SU-DHL-6 (cell line): ENCODE measurements at regions not wholly inside any gene's neighbourhood (a gene's known extent, or its start where the extent isn't known, plus 50 kb on each side); places are given as distances from the start of the nearest gene placed in this dataset.

ENCODE experiments used
- H2AFZ ChIP-seq: fragments of 200-600 bp; sonication (generic); 2 replicates; pipeline ENCODE4 v1.6.1; 2014; ENCODE audit warnings: low read depth, mild to moderate bottlenecking, moderate library complexity, mixed read lengths, antibody characterized with exemption, low read length; ENCODE audit not compliant: severe bottlenecking
- H3F3A ChIP-seq: fragments of 200-600 bp; shearing (Covaris generic); 2 replicates; pipeline ENCODE4 v1.6.0; 2016; ENCODE audit warnings: antibody characterized with exemption, mild to moderate bottlenecking; ENCODE audit not compliant: insufficient read depth
- H3K27ac ChIP-seq: fragments of 200-600 bp; sonication (generic); 2 replicates; pipeline ENCODE4 v1.5.1; 2016; ENCODE audit warnings: low read depth, mild to moderate bottlenecking, low read length, moderate library complexity, mixed read lengths
- H3K27me3 ChIP-seq: fragments of 200-600 bp; sonication (generic), shearing (Covaris generic); 2 replicates; pipeline ENCODE4 v1.6.0; 2014; ENCODE audit warnings: mild to moderate bottlenecking, low read length
- H3K36me3 ChIP-seq: fragments of 200-600 bp; sonication (generic); 2 replicates; pipeline ENCODE4 v1.6.1; 2014; ENCODE audit warnings: mild to moderate bottlenecking, low read length, mixed read lengths
- H3K4me2 ChIP-seq: fragments of 300-600, 200-600 bp; shearing (Covaris generic), sonication (generic); 2 replicates; pipeline ENCODE4 v1.6.0; 2014; ENCODE audit warnings: low read length, low read depth, mild to moderate bottlenecking; ENCODE audit not compliant: poor library complexity, severe bottlenecking
- H3K4me3 ChIP-seq: fragments of 200-600 bp; sonication (generic); 2 replicates; pipeline ENCODE4 v1.5.1; 2014; ENCODE audit warnings: antibody characterized with exemption, low read length, mild to moderate bottlenecking, mixed read lengths; ENCODE audit not compliant: insufficient read depth, poor library complexity, severe bottlenecking
- H3K79me2 ChIP-seq: fragments of 200-600 bp; sonication (generic); 2 replicates; pipeline ENCODE4 v1.6.1; 2014; ENCODE audit warnings: mild to moderate bottlenecking, low read length, moderate library complexity; ENCODE audit not compliant: insufficient read depth
- H3K9ac ChIP-seq: fragments of 200-600 bp; sonication (generic); 2 replicates; pipeline ENCODE4 v1.7.0; 2014; ENCODE audit warnings: mild to moderate bottlenecking, low read length
- H3K9me2 ChIP-seq: fragments of 200-600 bp; sonication (generic); replicated peaks from 2 replicates; pipeline ENCODE4 v1.6.1; 2014; ENCODE audit warnings: low read length; ENCODE audit not compliant: insufficient read depth
- H3K9me3 ChIP-seq: fragments of 200-600 bp; sonication (generic); 2 replicates; pipeline ENCODE4 v1.6.1; 2014; ENCODE audit warnings: low read length, mixed read lengths; ENCODE audit not compliant: insufficient read depth
- H4K20me1 ChIP-seq: fragments of 200-600 bp; sonication (generic); 2 replicates; pipeline ENCODE4 v1.6.1; 2014; ENCODE audit warnings: low read depth, mild to moderate bottlenecking, antibody characterized with exemption, low read length, moderate library complexity, mixed read lengths
- EZH2phosphoT487 ChIP-seq: fragments of 200-600 bp; sonication (generic), shearing (Covaris generic); conservative IDR thresholded peaks from 2 replicates; pipeline ENCODE4 v1.6.1; 2018; ENCODE audit warnings: mild to moderate bottlenecking, antibody characterized with exemption, low read length, moderate library complexity, mixed read lengths
- TF ChIP-seq, protein P1 (sequence below): fragments of 200-600 bp; sonication (generic); IDR thresholded peaks from one replicate; pipeline ENCODE4 v1.5.1; 2017; ENCODE audit warnings: antibody characterized with exemption, mild to moderate bottlenecking, low read length, moderate library complexity; ENCODE audit not compliant: insufficient read depth, poor library complexity, severe bottlenecking

- Histone ChIP-seq H3K4me3 (no peak overlapping the region), H3K9me3 (no peaks in the 10 kb centered on the region), H3K4me2 (no peak overlapping the region), H3K9me2 (no peaks in the 10 kb centered on the region), H2AFZ (no peak overlapping the region), H3K36me3 (no peaks in the 10 kb centered on the region), H3K27ac (no peak overlapping the region), H4K20me1 (no peaks in the 10 kb centered on the region), H3K27me3 (no peaks in the 10 kb centered on the region), H3K9ac (no peak overlapping the region), H3K79me2 (no peaks in the 10 kb centered on the region), H3F3A (no peaks in the 10 kb centered on the region)
- TF ChIP-seq, protein P1, sequence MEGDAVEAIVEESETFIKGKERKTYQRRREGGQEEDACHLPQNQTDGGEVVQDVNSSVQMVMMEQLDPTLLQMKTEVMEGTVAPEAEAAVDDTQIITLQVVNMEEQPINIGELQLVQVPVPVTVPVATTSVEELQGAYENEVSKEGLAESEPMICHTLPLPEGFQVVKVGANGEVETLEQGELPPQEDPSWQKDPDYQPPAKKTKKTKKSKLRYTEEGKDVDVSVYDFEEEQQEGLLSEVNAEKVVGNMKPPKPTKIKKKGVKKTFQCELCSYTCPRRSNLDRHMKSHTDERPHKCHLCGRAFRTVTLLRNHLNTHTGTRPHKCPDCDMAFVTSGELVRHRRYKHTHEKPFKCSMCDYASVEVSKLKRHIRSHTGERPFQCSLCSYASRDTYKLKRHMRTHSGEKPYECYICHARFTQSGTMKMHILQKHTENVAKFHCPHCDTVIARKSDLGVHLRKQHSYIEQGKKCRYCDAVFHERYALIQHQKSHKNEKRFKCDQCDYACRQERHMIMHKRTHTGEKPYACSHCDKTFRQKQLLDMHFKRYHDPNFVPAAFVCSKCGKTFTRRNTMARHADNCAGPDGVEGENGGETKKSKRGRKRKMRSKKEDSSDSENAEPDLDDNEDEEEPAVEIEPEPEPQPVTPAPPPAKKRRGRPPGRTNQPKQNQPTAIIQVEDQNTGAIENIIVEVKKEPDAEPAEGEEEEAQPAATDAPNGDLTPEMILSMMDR: no peak
- no peak for TF ChIP-seq EZH2phosphoT487
Observed at GRCh38 chr1:88126467-88126866, 557.6 kb upstream of the PKN2 start.

GRCh38 chr1:88133991-88134390, 550.1 kb upstream of the PKN2 start:
- Histone ChIP-seq H2AFZ (no peak overlapping the region), H3K36me3 (no peaks in the 10 kb centered on the region), H3K4me3 (no peak overlapping the region), H3K27me3 (no peaks in the 10 kb centered on the region), H3K9me2 (no peaks in the 10 kb centered on the region), H3F3A (no peaks in the 10 kb centered on the region), H3K79me2 (no peaks in the 10 kb centered on the region), H3K9me3 (no peaks in the 10 kb centered on the region), H3K4me2 (no peak overlapping the region), H3K9ac (no peak overlapping the region), H4K20me1 (no peaks in the 10 kb centered on the region), H3K27ac (no peak overlapping the region)
- no peak for TF ChIP-seq EZH2phosphoT487
- TF ChIP-seq, protein P1: no peak

DNA sequence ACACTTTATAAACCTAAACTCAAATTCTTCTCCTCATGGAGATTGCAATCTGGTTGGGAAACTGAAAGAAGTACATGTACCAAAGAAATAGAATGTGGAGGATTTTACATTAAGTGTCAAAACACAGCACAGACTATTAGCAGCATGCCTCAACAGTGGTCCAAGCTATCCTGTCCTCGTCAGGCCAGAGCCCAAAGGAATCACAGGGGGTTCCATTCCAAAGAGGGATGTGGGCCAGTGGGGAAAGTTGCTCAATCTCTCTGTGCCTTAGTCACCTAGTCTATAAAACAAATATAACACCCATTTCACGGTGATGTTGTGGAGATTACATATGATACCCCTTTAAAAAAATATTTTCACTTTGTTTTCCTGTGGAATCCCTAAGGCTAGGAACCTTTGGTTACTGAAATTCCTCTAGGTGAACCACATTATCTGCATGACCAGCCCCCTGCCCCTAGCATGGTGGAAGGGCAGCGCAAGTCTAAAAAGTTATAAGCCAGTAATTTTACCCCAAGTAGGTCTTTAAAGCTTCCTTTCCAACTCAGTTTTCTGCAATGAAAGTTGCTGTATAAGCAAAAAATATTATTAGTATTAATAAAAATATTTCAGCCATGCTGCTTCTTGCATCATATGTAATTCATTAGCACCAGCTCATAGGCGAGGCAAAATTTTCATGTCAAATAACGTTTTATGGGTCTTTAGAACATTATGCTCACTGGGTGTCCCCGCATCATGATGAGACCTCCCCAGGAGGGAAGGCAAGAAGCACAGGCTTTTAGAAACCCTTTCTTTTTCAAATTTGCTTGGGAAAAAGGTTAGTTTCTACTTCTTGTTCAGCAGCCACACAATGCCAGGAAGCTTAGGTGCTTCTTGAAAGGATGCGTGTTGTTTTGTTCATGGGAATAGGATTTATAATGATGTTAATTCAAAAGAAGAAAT, 548.8 kb upstream of the PKN2 start:
- no peaks in the 10 kb centered on the region for H3K79me2 ChIP-seq
- H3K4me3 ChIP-seq: no peak overlapping the region

More for the DNA sequence above, 548.8 kb upstream of the PKN2 start:
- no peaks in the 10 kb centered on the region for H3K9me3 ChIP-seq
- H2AFZ ChIP-seq: no peak overlapping the region
- no peaks in the 10 kb centered on the region for H3K9me2 ChIP-seq
- no peaks in the 10 kb centered on the region for H4K20me1 ChIP-seq
- H3K27ac ChIP-seq: no peak overlapping the region
- H3K9ac ChIP-seq: no peak overlapping the region
- no peaks in the 10 kb centered on the region for H3K27me3 ChIP-seq
- no peaks in the 10 kb centered on the region for H3F3A ChIP-seq
- TF ChIP-seq EZH2phosphoT487: no peak
- TF ChIP-seq, protein P1: no peak
- no peaks in the 10 kb centered on the region for H3K36me3 ChIP-seq
- H3K4me2 ChIP-seq: no peak overlapping the region
